Dermis blood vessel endothelial cell (primary cell): ENCODE measurements at regions not wholly inside any gene's neighbourhood (a gene's known extent, or its start where the extent isn't known, plus 50 kb on each side); places are given as distances from the start of the nearest gene placed in this dataset.

Source experiments
- DNase-seq: peaks from one replicate; pipeline ENCODE4 v3.0.0; 2010

- no peak for DNase-seq
These were observed 853.3 kb upstream of the MAN1A1 start for GRCh38 chr6:120202878-120203277.

- no peak for DNase-seq
These were observed 851.3 kb upstream of the MAN1A1 start for GRCh38 chr6:120200853-120201252.

GRCh38 chr6:120198033-120198432 is 848.5 kb upstream of the MAN1A1 start:
- no peak for DNase-seq

- no peak for DNase-seq
These were observed 836.5 kb upstream of the MAN1A1 start for GRCh38 chr6:120186080-120186479.

GRCh38 chr6:120173250-120173649 is 823.7 kb upstream of the MAN1A1 start:
- DNase-seq = no peak

- no peak for DNase-seq
These were observed 815.0 kb upstream of the MAN1A1 start for GRCh38 chr6:120164531-120164930.

- no peak for DNase-seq
These were observed 808.3 kb upstream of the MAN1A1 start for GRCh38 chr6:120157873-120158272.

GRCh38 chr6:120147071-120147871 is 797.7 kb upstream of the MAN1A1 start:
- DNase-seq = no peak

GRCh38 chr6:120141601-120142000 is 792.0 kb upstream of the MAN1A1 start:
- no peak for DNase-seq

- no peak for DNase-seq
These were observed 787.9 kb upstream of the MAN1A1 start for GRCh38 chr6:120137492-120137891.

GRCh38 chr6:120129228-120129627 is 779.7 kb upstream of the MAN1A1 start:
- no peak for DNase-seq

- DNase-seq = no peak
These were observed 772.8 kb upstream of the MAN1A1 start for GRCh38 chr6:120122401-120122800.

GRCh38 chr6:120116343-120116742 is 766.8 kb upstream of the MAN1A1 start:
- DNase-seq = no peak

GRCh38 chr6:120112980-120113379 is 763.4 kb upstream of the MAN1A1 start:
- no peak for DNase-seq

- no peak for DNase-seq
These were observed 761.4 kb upstream of the MAN1A1 start for GRCh38 chr6:120111001-120111400.

GRCh38 chr6:120108061-120108795 is 758.7 kb upstream of the MAN1A1 start:
- no peak for DNase-seq

- DNase-seq = no peak
These were observed 754.1 kb upstream of the MAN1A1 start for GRCh38 chr6:120103618-120104017.

GRCh38 chr6:120096696-120097260 is 747.2 kb upstream of the MAN1A1 start:
- DNase-seq = no peak

- no peak for DNase-seq
These were observed 733.6 kb upstream of the MAN1A1 start for GRCh38 chr6:120083186-120083585.

- DNase-seq = no peak
These were observed 727.9 kb upstream of the MAN1A1 start for GRCh38 chr6:120077489-120077888.

GRCh38 chr6:120058410-120058809 is 708.8 kb upstream of the MAN1A1 start:
- DNase-seq = no peak

GRCh38 chr6:120056085-120056484 is 706.5 kb upstream of the MAN1A1 start:
- DNase-seq = no peak

GRCh38 chr6:120055071-120055470 is 705.5 kb upstream of the MAN1A1 start:
- DNase-seq = no peak

- no peak for DNase-seq
These were observed 690.1 kb upstream of the MAN1A1 start for GRCh38 chr6:120039664-120040063.
